Neural crest cell (in vitro differentiated cells): ENCODE measurements at regions not wholly inside any gene's neighbourhood (a gene's known extent, or its start where the extent isn't known, plus 50 kb on each side); places are given as distances from the start of the nearest gene placed in this dataset.
A peak's percentile ranks its signal among the peaks of the same experiment; 100 is the strongest.

Source experiments
- DNase-seq: peaks from one replicate; pipeline ENCODE4 v3.0.0; 2021; ENCODE audit warnings: low read depth, mixed read lengths, low spot score
- H3K27ac Mint-ChIP-seq: one replicate; pipeline ENCODE4 v1.8.0; 2021; ENCODE audit warnings: mild to moderate bottlenecking, mixed read lengths; ENCODE audit not compliant: unreplicated experiment
- H3K27me3 Mint-ChIP-seq: 2 replicates; pipeline ENCODE4 v1.8.0; 2021; ENCODE audit warnings: low read depth, mild to moderate bottlenecking, mixed read lengths
- H3K36me3 Mint-ChIP-seq: 2 replicates; pipeline ENCODE4 v1.8.0; 2021; ENCODE audit warnings: low read depth, mild to moderate bottlenecking, mixed read lengths
- H3K4me1 Mint-ChIP-seq: 2 replicates; pipeline ENCODE4 v1.8.0; 2021; ENCODE audit warnings: mixed read lengths
- H3K4me3 Mint-ChIP-seq: one replicate; pipeline ENCODE4 v1.8.0; 2021; ENCODE audit warnings: mild to moderate bottlenecking, mixed read lengths
- H3K9me3 Mint-ChIP-seq: 2 replicates; pipeline ENCODE4 v1.8.0; 2021; ENCODE audit warnings: mixed read lengths
- TF ChIP-seq, protein P1 (sequence below): fragments of 200-600 bp; sonication (generic); conservative IDR thresholded peaks from 2 replicates; pipeline ENCODE4 v1.5.0; 2021; ENCODE audit warnings: antibody characterized with exemption, mild to moderate bottlenecking

DNA sequence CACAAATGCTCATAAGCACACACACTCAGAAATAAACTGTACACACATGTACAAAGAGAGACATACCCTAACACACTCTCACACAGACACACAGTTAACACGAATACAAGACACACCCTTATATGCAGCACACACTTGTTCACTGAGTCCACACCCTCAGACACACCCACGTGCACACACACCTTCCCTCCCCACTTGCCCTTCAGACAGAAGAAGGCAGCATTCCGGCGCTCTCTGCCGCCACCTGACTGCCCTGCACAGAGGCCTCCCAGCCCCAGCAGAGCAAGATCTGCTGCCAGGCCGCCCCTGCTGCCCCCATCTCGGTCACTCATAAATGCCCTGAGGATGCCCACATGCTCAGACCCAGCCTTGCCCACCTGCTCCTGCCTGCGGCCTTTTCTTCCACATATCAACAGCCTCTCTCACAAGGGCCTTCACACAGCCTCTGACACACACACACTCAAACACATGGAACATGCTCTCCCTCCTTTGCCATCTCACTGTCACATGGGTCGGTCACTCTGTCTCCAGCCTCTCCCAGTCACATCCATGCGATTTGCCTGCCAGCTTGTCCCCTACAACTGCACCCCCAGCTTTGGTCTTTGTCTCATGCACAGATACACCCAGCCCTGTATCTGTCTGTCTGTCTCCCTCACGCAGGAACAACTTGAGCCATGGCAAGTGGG, 71.1 kb downstream of the EPHB3 start:
- no peaks in the 10 kb centered on the region for H3K36me3 Mint-ChIP-seq
- no peaks in the 10 kb centered on the region for H3K27me3 Mint-ChIP-seq
- H3K27ac Mint-ChIP-seq: peak overlapping the region; percentile 83
- TF ChIP-seq, protein P1, sequence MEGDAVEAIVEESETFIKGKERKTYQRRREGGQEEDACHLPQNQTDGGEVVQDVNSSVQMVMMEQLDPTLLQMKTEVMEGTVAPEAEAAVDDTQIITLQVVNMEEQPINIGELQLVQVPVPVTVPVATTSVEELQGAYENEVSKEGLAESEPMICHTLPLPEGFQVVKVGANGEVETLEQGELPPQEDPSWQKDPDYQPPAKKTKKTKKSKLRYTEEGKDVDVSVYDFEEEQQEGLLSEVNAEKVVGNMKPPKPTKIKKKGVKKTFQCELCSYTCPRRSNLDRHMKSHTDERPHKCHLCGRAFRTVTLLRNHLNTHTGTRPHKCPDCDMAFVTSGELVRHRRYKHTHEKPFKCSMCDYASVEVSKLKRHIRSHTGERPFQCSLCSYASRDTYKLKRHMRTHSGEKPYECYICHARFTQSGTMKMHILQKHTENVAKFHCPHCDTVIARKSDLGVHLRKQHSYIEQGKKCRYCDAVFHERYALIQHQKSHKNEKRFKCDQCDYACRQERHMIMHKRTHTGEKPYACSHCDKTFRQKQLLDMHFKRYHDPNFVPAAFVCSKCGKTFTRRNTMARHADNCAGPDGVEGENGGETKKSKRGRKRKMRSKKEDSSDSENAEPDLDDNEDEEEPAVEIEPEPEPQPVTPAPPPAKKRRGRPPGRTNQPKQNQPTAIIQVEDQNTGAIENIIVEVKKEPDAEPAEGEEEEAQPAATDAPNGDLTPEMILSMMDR: no peak
- no peaks in the 10 kb centered on the region for H3K9me3 Mint-ChIP-seq
- no peak for DNase-seq
- H3K4me3 Mint-ChIP-seq: no peak overlapping the region
- H3K4me1 Mint-ChIP-seq: peaks cover 49% of the 10 kb centered on the region
